KOPT-K1 (cell line): ENCODE measurements at regions not wholly inside any gene's neighbourhood (a gene's known extent, or its start where the extent isn't known, plus 50 kb on each side); places are given as distances from the start of the nearest gene placed in this dataset.
"Not testable (repeated sequence)": the region's sequence is repeated elsewhere in the genome, so short reads cannot be mapped to it uniquely, and the experiment has no call there.

Experiments
- H3K27ac ChIP-seq: fragments of 200-600 bp; sonication (generic); 2 replicates; pipeline ENCODE4 v1.5.1; 2016; ENCODE audit warnings: antibody characterized with exemption, mild to moderate bottlenecking, low read depth, low read length; ENCODE audit not compliant: poor library complexity, severe bottlenecking
- H3K36me3 ChIP-seq: fragments of 200-600 bp; sonication (generic); 2 replicates; pipeline ENCODE4 v1.5.1; 2017; ENCODE audit warnings: antibody characterized with exemption, mild to moderate bottlenecking, low read length, moderate library complexity; ENCODE audit not compliant: insufficient read depth
- H3K9me3 ChIP-seq: fragments of 200-600 bp; sonication (generic); 2 replicates; pipeline ENCODE4 v1.5.1; 2017; ENCODE audit warnings: antibody characterized with exemption, low read length, mild to moderate bottlenecking; ENCODE audit not compliant: insufficient read depth, poor library complexity, severe bottlenecking

DNA sequence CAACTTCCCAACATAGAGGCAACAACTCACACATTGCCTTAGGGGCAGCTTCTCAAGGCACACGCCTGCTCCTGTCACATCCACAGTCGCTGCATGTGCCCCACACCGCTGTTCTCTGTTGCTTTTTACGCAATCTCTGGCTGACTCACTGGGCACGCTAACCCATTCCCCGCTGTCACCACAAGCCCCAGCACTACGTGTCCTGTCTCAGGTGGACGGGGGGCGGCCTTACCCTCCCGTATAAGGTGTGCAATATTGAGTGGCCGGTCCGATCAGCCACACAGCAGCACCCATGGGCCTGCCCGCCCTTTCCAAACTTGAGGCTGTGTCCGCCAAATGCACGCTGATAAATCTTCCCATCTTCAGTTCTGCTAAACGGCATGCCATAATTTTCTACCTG lies 75.5 kb upstream of the TNK2 start:
- not testable (repeated sequence) for H3K27ac ChIP-seq, H3K9me3 ChIP-seq
- H3K36me3 ChIP-seq = peaks cover 34% of the 10 kb centered on the region

GRCh38 chr3:195982754-195983153 lies 74.4 kb upstream of the TNK2 start:
- not testable (repeated sequence) for H3K9me3 ChIP-seq, H3K27ac ChIP-seq
- H3K36me3 ChIP-seq = peaks cover 40% of the 10 kb centered on the region

DNA sequence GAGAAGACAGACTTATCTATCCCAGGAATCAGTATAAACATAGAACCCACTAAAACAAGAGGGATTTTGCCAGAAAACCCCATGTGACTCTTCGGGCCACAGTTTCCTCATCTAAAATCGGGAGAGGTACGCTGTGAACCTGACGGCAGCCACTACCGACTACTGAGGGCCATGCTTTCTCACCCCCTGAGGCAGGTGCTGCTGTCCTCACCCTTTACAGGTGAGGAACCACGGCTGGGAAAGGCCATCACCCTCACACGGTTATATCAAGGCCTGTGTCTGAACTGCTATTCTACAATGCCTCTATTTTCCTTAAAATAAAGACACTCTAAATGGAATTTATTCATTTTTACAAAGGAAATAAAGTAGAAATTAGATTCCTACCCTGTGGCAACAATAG lies 73.4 kb upstream of the TNK2 start:
- H3K9me3 ChIP-seq, H3K27ac ChIP-seq: not testable (repeated sequence)
- peaks cover 41% of the 10 kb centered on the region for H3K36me3 ChIP-seq

DNA sequence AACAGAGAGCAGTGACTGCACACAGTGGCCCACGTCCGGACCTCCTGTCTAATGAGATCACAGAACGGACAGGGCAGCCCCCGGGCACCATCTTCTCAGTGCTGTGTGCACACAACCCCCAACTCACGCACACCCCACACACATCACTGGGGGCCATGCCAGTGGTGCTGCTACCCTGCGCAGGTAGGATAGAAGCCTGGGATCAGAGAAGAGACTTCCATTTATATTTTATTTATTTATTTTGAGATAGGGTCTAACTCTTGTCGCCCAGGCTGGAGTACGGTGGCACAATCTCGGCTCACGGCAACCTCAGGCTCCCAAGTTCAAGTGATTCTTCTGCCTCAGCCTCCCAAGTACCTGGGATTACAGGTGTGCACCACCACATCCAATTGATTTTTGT lies 71.5 kb upstream of the TNK2 start:
- peaks cover 58% of the 10 kb centered on the region for H3K36me3 ChIP-seq
- not testable (repeated sequence) for H3K9me3 ChIP-seq, H3K27ac ChIP-seq

DNA sequence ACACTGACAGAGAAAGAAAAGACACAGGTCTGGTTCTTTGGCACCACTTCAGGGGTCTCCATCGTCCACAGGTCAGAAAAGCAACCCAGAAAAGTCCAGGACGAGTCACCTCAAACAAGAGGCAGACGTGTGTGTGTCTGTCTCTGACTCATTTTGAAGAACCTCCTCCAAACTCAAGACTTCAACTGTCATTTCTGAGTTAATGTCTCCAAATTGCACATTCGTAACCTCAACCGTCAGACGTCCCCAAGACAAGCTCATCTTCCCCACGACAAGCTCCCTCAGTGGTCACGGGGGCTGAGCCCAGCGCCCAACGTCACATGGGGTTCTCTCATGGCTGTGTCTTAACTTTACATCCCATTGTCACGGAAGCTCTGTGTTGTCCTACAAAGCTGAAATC lies 70.2 kb upstream of the TNK2 start:
- not testable (repeated sequence) for H3K27ac ChIP-seq

GRCh38 chr3:195976876-195977275 lies 68.5 kb upstream of the TNK2 start:
- peaks cover 50% of the 10 kb centered on the region for H3K36me3 ChIP-seq
- H3K27ac ChIP-seq, H3K9me3 ChIP-seq: not testable (repeated sequence)

More for the DNA sequence above, 70.2 kb upstream of the TNK2 start:
- H3K9me3 ChIP-seq = not testable (repeated sequence)
- peaks cover 59% of the 10 kb centered on the region for H3K36me3 ChIP-seq

DNA sequence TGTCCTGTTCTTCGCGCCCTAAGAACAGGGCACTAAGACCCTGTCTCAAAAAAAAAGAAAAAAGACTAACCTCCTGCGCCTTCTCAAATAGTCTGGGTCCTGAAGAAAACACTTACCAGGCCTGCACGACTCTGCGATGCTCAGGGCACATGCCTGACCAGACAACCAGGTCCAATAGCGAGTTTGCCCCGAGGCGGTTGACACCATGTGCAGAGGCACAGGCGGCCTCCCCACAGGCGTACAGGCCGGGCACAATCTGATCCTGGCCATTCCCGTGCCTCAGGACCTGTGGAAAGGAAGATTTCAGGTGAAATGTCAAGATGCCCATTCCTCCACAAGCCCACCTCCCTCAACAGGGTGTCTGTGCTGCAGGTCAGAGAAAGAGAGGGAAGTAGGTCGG lies 65.9 kb upstream of the TNK2 start:
- not testable (repeated sequence) for H3K9me3 ChIP-seq, H3K27ac ChIP-seq
- peaks cover 67% of the 10 kb centered on the region for H3K36me3 ChIP-seq

- H3K36me3 ChIP-seq = peaks cover 66% of the 10 kb centered on the region
- H3K27ac ChIP-seq, H3K9me3 ChIP-seq: not testable (repeated sequence)
Observed at GRCh38 chr3:195970873-195971272, 62.5 kb upstream of the TNK2 start.

DNA sequence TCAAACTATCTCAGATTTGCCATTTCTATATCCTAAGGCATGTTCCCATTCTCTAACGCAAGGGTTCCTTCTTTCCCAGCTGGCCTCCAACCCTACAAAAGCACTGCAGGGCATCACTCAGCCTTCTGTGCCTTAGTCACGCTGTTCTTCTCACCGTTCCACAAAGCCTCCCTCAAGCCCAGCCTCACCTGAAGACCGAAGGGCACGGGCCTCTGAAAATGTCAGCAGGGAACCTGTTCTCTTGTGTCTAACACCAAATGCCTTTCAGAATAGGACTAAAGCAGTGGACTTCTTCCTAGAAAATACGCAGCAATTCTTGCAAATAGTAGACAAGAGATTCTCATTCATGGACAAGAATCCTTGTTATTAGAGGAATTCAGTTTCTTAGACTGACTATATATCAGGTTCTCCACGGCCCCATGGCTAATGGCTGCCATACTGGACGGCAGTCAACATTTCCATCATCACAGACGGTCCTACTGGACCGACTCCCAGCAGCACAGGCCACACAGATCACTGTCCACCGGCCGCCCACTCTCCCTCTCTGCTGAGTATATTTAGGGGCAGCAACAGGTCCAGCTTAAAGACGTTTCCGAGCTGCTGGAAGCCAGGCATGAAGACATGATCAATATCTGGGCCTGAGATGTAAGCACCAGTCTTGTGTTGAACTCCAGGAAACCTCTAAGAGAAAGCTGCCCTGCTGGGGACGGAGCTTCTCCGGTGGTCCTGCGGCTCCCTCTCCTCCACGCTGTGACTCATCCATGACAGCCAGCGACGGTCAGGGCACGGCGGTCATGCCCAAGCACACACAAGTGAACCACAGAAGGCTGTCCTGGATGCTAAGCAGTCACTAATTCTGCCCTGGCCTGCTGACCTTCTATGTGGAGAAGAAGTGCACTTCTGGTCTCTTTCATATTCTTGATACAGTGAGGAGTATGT lies 61.8 kb upstream of the TNK2 start:
- H3K36me3 ChIP-seq = peaks cover 66% of the 10 kb centered on the region
- H3K9me3 ChIP-seq, H3K27ac ChIP-seq: not testable (repeated sequence)

DNA sequence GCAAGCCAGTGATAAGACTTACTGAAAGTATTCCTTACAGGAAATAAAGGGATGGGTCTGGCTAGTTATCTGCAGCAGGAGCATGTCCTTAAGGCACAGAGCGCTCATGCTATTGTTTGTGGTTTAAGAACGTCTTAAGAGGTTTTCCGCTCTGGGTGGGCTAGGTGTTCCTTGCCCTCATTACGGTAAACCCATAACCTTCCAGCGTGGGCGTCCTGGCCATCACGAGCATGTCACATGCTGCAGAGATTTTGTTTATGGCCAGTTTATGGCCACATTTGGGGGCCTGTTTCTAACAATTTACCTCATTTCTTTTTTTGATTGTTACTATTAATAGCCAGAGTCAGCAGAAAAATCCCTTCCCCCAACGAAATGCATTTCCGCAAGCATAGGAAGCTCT lies 61.0 kb upstream of the TNK2 start:
- H3K36me3 ChIP-seq = peaks cover 66% of the 10 kb centered on the region
- H3K27ac ChIP-seq, H3K9me3 ChIP-seq: not testable (repeated sequence)

DNA sequence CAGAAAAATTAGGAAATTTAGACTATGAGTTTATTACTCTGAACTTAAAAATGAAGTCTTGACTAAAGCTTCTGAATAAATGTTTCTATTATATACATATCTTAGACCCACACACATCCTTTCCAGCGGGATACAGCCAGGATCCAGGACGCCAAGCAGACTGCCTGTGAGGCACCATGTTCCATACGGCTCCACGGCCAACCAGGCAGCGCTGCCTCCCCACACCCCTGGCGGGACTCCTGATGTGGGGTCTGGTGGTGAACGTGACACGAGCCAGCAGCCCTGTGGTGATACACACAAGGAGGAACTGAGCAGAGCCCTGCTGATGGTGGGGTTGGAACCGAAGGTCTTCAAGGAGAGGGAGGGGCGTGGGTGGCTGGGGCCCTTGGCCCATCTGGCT lies 59.8 kb upstream of the TNK2 start:
- H3K36me3 ChIP-seq = peaks cover 59% of the 10 kb centered on the region
- not testable (repeated sequence) for H3K9me3 ChIP-seq, H3K27ac ChIP-seq

- not testable (repeated sequence) for H3K27ac ChIP-seq, H3K9me3 ChIP-seq
- peaks cover 64% of the 10 kb centered on the region for H3K36me3 ChIP-seq
Observed at GRCh38 chr3:195967387-195967720, 59.0 kb upstream of the TNK2 start.

DNA sequence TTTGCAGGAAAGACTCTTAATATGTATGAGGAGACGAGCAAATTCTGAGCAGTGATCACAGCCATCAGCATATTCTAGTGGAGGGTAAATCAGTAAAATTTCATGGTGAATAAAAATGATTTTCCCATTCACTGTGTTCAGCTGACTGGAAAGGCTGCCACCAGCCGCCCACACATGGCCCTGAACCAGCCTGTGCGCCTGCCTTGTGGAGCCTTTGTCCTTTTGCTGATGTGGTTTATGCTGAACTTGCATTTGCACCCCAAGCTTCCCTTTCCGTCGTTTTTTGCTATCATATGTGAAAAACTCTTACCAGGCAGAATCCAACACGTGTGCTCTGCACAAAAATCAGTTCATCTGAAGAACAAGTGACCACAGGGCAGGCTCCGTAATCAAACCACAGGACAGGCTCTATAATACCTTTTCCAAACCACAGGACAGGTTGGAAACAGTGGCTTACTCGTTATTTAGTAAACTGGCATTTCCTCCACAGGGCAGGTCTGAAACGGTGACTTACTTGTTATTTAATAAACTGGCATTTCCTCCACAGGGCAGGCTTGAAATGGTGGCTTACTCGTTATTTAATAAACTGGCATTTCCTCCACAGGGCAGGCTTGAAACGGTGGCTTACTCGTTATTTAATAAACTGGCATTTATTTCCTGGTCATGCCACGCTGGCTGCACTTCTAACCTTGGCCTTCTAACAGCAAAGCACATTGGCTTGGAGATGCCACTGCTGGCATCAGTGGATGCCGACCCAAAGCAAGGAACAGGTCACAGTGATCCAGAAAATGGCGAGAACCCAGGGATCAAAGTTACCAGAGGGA lies 58.4 kb upstream of the TNK2 start:
- not testable (repeated sequence) for H3K27ac ChIP-seq, H3K9me3 ChIP-seq
- peaks cover 65% of the 10 kb centered on the region for H3K36me3 ChIP-seq

DNA sequence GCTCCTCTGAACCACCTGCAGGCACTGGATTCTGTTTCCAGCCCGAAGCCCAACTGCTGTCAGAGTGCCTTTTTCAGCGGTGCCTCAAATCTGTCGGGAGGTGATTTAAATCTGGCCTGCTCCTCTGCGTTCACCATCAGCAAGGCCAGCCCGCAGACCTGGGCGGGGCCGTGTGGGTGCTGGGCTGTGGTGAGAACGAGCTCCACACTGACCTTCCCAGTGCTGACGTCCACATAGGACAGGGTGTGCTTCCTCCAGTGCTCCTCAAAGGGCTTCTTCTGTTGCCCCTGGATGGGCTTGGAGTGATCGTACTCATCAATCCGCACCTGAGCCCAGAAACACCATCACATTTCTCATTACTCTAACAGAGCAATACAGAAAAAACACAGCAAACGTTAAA lies 56.9 kb upstream of the TNK2 start:
- H3K27ac ChIP-seq, H3K9me3 ChIP-seq: not testable (repeated sequence)
- H3K36me3 ChIP-seq = peaks cover 50% of the 10 kb centered on the region

- H3K27ac ChIP-seq, H3K9me3 ChIP-seq: not testable (repeated sequence)
- H3K36me3 ChIP-seq = peaks cover 42% of the 10 kb centered on the region
Observed at GRCh38 chr3:195964318-195965107, 56.2 kb upstream of the TNK2 start.
